K562 (cell line): ENCODE measurements at regions not wholly inside any gene's neighbourhood (a gene's known extent, or its start where the extent isn't known, plus 50 kb on each side); places are given as distances from the start of the nearest gene placed in this dataset.

Experiments
- ATAC-seq: fragments of 200-7000 bp; cut with Tn5 transposase; 3 replicates; pipeline ENCODE4 v1.9.1; 2020; ENCODE audit warnings: moderate library complexity
- BruUV-seq: library from RNA; stranded (reverse); fragments of 400-500 nt; replicated peaks from 2 replicates; lab custom pipeline; 2021; lab: Mats Ljungman, UMichigan
- CTCF ChIA-PET: fragments of 300-600 bp; formaldehyde crosslinking; extraction: SDS; loops from one replicate; lab custom pipeline; 2021; ENCODE audit warnings: low intra/inter-chr PET ratio; lab: Yijun Ruan, JAX
- POLR2A ChIA-PET: fragments of 300-600, 350-650 bp; sonication (Branson Sonifier 250); formaldehyde crosslinking; extraction: SDS; loops from one replicate; lab custom pipeline; 2021; ENCODE audit warnings: antibody characterized with exemption, inconsistent platforms; lab: Yijun Ruan, JAX
- DNase-seq, 4 experiments: peaks; one replicate each; pipeline versions ENCODE4 v3.0.0 to v3.0.0-alpha.2; 2011 to 2018; ENCODE audit warnings: low spot score in 3 of 4, mixed read lengths in 3 of 4; ENCODE audit errors: extremely low read depth in 1 of 4
- FAIRE-seq: peaks from 2 replicates; lab custom pipeline; 2011; peaks lifted over from hg19 to GRCh38; lab: Jason Lieb, UNC
- H2AFZ ChIP-seq: 2 replicates; pipeline ENCODE4 v1.6.0; 2011; ENCODE audit warnings: low read depth, low read length, control low read depth, inconsistent platforms
- H3K27ac ChIP-seq: fragments of 200-600 bp; 3 replicates; pipeline ENCODE4 v1.8.0; 2011; ENCODE audit warnings: low read depth, mild to moderate bottlenecking, control low read depth, inconsistent platforms, low read length, moderate library complexity, mixed read lengths; ENCODE audit errors: extremely low read depth
- H3K27me3 ChIP-seq, 2 experiments: fragments of 300-600 bp in 1 of 2; 2 replicates in 1 of 2; 3 replicates in 1 of 2; pipeline versions ENCODE4 v1.6.0 to v1.8.0; 2011; ENCODE audit warnings: inconsistent platforms in 2 of 2, low read length in 2 of 2, mild to moderate bottlenecking in 1 of 2, mixed read lengths in 1 of 2, moderate library complexity in 1 of 2; ENCODE audit not compliant: control insufficient read depth in 2 of 2, insufficient read depth in 2 of 2
- H3K36me3 ChIP-seq: fragments of 300-600 bp; 3 replicates; pipeline ENCODE4 v1.8.0; 2011; ENCODE audit warnings: mild to moderate bottlenecking, low read length, inconsistent platforms; ENCODE audit not compliant: control insufficient read depth, insufficient read depth
- H3K4me1 ChIP-seq, 2 experiments: fragments of 200-600 bp in 1 of 2; replicated peaks in 1 of 2; 2 replicates in 1 of 2; 3 replicates in 1 of 2; pipeline versions ENCODE4 v1.5.1 to v1.8.0; 2011; ENCODE audit warnings: inconsistent platforms in 2 of 2, low read length in 2 of 2, mild to moderate bottlenecking in 1 of 2, mixed read lengths in 1 of 2, moderate library complexity in 1 of 2; ENCODE audit not compliant: control insufficient read depth in 2 of 2, insufficient read depth in 2 of 2
- H3K4me2 ChIP-seq: 2 replicates; pipeline ENCODE4 v1.6.1; 2011; ENCODE audit warnings: low read length, control low read depth, inconsistent platforms, mixed read lengths; ENCODE audit not compliant: insufficient read depth
- H3K4me3 ChIP-seq: fragments of 200-600 bp; sonication (generic), shearing (Covaris generic); 2 replicates; pipeline ENCODE4 v1.5.1; 2016; ENCODE audit warnings: control low read depth, inconsistent platforms
- H3K79me2 ChIP-seq: fragments of 200-600 bp; 3 replicates; pipeline ENCODE4 v1.8.0; 2011; ENCODE audit warnings: low read length, inconsistent platforms; ENCODE audit not compliant: control insufficient read depth, insufficient read depth
- H3K9ac ChIP-seq, 2 experiments: 2 replicates each; pipeline versions ENCODE4 v1.6.0 to v1.6.1; 2011; ENCODE audit warnings: low read depth in 2 of 2, low read length in 2 of 2, control low read depth in 1 of 2, inconsistent platforms in 1 of 2, mild to moderate bottlenecking in 1 of 2, mixed read lengths in 1 of 2; ENCODE audit not compliant: insufficient read depth in 1 of 2
- H3K9me1 ChIP-seq: one replicate; pipeline ENCODE4 v1.6.0; 2011; ENCODE audit warnings: inconsistent platforms, mild to moderate bottlenecking, low read length, moderate library complexity; ENCODE audit not compliant: control insufficient read depth, insufficient read depth
- H3K9me3 ChIP-seq: replicated peaks from 2 replicates; pipeline ENCODE4 v1.5.1; 2011; ENCODE audit warnings: low read depth, low read length, inconsistent platforms; ENCODE audit not compliant: control insufficient read depth, insufficient read depth
- H4K20me1 ChIP-seq: replicated peaks from 2 replicates; pipeline ENCODE4 v1.6.1; 2011; ENCODE audit warnings: low read length, inconsistent platforms, mixed read lengths; ENCODE audit not compliant: control insufficient read depth, insufficient read depth
- CTBP1 ChIP-seq: fragments of 450-650 bp; IDR thresholded peaks from 2 replicates; pipeline ENCODE4 v1.6.1; 2016; ENCODE audit warnings: borderline replicate concordance
- PHB ChIP-seq: fragments of 250-450 bp; sonication (Bioruptor Pico); IDR thresholded peaks from 2 replicates; pipeline ENCODE4 v1.5.0; 2021
- ZNF76 ChIP-seq: fragments of 250-450 bp; sonication (Bioruptor Pico); IDR thresholded peaks from 2 replicates; pipeline ENCODE4 v1.4.0; 2020; ENCODE audit warnings: mild to moderate bottlenecking, moderate library complexity, borderline replicate concordance
- WGBS: fragments of 100-300 bp; shearing (Covaris generic); methylation state at CpG from one replicate; pipeline ENCODE4 v1.1.6; 2016; ENCODE audit warnings: low coverage, mixed read lengths; ENCODE audit not compliant: insufficient coverage; ENCODE audit errors: missing lambda C conversion rate; 5-methylcytosine and 5-hydroxymethylcytosine counted together
- in situ Hi-C: fragments of 300-500 bp; cut with MboI; formaldehyde crosslinking; loops from 4 replicates; pipeline ENCODE4 v1.15.0; 2018; ENCODE audit warnings: inconsistent platforms, mixed read lengths
- intact Hi-C: fragments of 100-400 bp; cut with micrococcal nuclease; formaldehyde crosslinking; loops from 2 replicates; pipeline ENCODE4 v1.14.2; 2022
- TF ChIP-seq, protein P1 (sequence below): fragments of 450-650 bp; IDR thresholded peaks from 2 replicates; pipeline ENCODE4 v1.6.1; 2016; ENCODE audit warnings: low read depth

GRCh38 chr16:54425068-54425467 is 138.5 kb upstream of the IRX3 start:
- DNase-seq (no peak), ATAC-seq (no peak)
- WGBS = 0% methylated on average over 1 of the region's 1 CpG
- Histone ChIP-seq H3K9ac (no peak overlapping the region), H3K9me3 (no peaks in the 10 kb centered on the region), H3K79me2 (no peaks in the 10 kb centered on the region), H4K20me1 (no peaks in the 10 kb centered on the region; the same call in 1 of the 2 replicates), H3K4me3 (no peak overlapping the region), H3K36me3 (no peaks in the 10 kb centered on the region), H3K4me2 (no peak overlapping the region), H2AFZ (no peak overlapping the region)
- intact Hi-C loops = no loop called here
- in situ Hi-C loops = no loop called here
- POLR2A ChIA-PET = interaction anchor here (0.6 kb wide), 1 partner anchor 125 kb away, joined by 3 read pairs; no protein-coding TSS in a partner anchor
- CTCF ChIA-PET = no interaction called here
- TF ChIP-seq, protein P1, sequence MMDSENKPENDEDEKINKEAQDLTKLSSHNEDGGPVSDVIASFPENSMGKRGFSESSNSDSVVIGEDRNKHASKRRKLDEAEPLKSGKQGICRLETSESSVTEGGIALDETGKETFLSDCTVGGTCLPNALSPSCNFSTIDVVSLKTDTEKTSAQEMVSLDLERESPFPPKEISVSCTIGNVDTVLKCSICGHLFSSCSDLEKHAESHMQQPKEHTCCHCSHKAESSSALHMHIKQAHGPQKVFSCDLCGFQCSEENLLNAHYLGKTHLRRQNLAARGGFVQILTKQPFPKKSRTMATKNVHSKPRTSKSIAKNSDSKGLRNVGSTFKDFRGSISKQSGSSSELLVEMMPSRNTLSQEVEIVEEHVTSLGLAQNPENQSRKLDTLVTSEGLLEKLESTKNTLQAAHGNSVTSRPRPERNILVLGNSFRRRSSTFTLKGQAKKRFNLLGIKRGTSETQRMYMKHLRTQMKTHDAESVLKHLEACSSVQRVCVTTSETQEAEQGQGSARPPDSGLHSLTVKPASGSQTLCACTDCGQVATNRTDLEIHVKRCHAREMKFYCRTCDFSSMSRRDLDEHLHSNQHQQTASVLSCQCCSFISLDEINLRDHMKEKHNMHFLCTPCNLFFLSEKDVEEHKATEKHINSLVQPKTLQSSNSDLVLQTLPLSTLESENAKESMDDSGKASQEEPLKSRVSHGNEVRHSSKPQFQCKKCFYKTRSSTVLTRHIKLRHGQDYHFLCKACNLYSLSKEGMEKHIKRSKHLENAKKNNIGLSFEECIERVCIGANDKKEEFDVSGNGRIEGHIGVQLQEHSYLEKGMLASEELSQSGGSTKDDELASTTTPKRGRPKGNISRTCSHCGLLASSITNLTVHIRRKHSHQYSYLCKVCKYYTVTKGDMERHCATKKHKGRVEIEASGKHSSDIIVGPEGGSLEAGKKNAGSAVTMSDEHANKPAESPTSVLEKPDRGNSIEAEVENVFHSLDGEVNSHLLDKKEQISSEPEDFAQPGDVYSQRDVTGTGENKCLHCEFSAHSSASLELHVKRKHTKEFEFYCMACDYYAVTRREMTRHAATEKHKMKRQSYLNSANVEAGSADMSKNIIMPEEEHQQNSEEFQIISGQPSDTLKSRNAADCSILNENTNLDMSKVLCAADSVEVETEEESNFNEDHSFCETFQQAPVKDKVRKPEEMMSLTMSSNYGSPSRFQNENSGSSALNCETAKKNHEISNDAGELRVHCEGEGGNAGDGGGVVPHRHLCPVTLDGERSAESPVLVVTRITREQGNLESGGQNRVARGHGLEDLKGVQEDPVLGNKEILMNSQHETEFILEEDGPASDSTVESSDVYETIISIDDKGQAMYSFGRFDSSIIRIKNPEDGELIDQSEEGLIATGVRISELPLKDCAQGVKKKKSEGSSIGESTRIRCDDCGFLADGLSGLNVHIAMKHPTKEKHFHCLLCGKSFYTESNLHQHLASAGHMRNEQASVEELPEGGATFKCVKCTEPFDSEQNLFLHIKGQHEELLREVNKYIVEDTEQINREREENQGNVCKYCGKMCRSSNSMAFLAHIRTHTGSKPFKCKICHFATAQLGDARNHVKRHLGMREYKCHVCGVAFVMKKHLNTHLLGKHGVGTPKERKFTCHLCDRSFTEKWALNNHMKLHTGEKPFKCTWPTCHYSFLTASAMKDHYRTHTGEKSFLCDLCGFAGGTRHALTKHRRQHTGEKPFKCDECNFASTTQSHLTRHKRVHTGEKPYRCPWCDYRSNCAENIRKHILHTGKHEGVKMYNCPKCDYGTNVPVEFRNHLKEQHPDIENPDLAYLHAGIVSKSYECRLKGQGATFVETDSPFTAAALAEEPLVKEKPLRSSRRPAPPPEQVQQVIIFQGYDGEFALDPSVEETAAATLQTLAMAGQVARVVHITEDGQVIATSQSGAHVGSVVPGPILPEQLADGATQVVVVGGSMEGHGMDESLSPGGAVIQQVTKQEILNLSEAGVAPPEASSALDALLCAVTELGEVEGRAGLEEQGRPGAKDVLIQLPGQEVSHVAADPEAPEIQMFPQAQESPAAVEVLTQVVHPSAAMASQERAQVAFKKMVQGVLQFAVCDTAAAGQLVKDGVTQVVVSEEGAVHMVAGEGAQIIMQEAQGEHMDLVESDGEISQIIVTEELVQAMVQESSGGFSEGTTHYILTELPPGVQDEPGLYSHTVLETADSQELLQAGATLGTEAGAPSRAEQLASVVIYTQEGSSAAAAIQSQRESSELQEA = no peak
- no peak for TF ChIP-seq ZNF76 (CRISPR knock-in tag)
- no peak for TF ChIP-seq PHB
- no peak for TF ChIP-seq CTBP1
- TF ChIP-seq, all 486 proteins: peak for 0
- no peak for FAIRE-seq
- Histone ChIP-seq H3K4me1 (no peaks in the 10 kb centered on the region), H3K27me3 (peaks cover 2 to 17% of the 10 kb centered on the region in 2 experiments; a peak in 3 of 5 replicates), H3K27ac (no peak overlapping the region), H3K9me1 (no peaks in the 10 kb centered on the region)
- no TSS peak for BruUV-seq
